AG10803 (cell line): ENCODE measurements at regions not wholly inside any gene's neighbourhood (a gene's known extent, or its start where the extent isn't known, plus 50 kb on each side); places are given as distances from the start of the nearest gene placed in this dataset.

ENCODE experiments used
- DNase-seq: peaks from one replicate; pipeline ENCODE4 v3.0.0; 2010; ENCODE audit warnings: low read depth
- H3K4me3 ChIP-seq: 2 replicates; pipeline ENCODE4 v1.5.1; 2011; ENCODE audit warnings: mild to moderate bottlenecking, low read length, control low read depth
- CTCF ChIP-seq: conservative IDR thresholded peaks from 2 replicates; pipeline ENCODE4 v1.5.1; 2011; ENCODE audit warnings: mild to moderate bottlenecking, low read length, control low read depth, inconsistent platforms

GRCh38 chr11:69232821-69233743, 60.9 kb upstream of the MYEOV start:
- no peak for DNase-seq
- TF ChIP-seq CTCF = no peak
- no peak overlapping the region for H3K4me3 ChIP-seq

GRCh38 chr11:69233744-69234570, 60.0 kb upstream of the MYEOV start:
- no peak for TF ChIP-seq CTCF
- H3K4me3 ChIP-seq = no peak overlapping the region
- DNase-seq = no peak

- no peak for DNase-seq
- no peak overlapping the region for H3K4me3 ChIP-seq
- no peak for TF ChIP-seq CTCF
These were observed 58.9 kb upstream of the MYEOV start for GRCh38 chr11:69234740-69235710.

GRCh38 chr11:69238573-69239351, 55.2 kb upstream of the MYEOV start:
- TF ChIP-seq CTCF = no peak
- no peak overlapping the region for H3K4me3 ChIP-seq
- DNase-seq = no peak

- TF ChIP-seq CTCF = no peak
- H3K4me3 ChIP-seq = no peak overlapping the region
- DNase-seq = no peak
These were observed 54.3 kb upstream of the MYEOV start for GRCh38 chr11:69239641-69240040.

- no peak for DNase-seq
These were observed 53.5 kb upstream of the MYEOV start for GRCh38 chr11:69240332-69241074.

More at GRCh38 chr11:69240332-69241074, 53.5 kb upstream of the MYEOV start:
- no peak overlapping the region for H3K4me3 ChIP-seq
- TF ChIP-seq CTCF = peak; percentile 49
